ENCODE measurements at regions not wholly inside any gene's neighbourhood (a gene's known extent, or its start where the extent isn't known, plus 50 kb on each side); places are given as distances from the start of the nearest gene placed in this dataset.

GRCh38 chr4:35952751-35953150, 291.6 kb downstream of the ARAP2 start:
- Histone ChIP-seq H3K4me2 (no peak overlapping the region), H3K36me3 (replicated peaks; ENCODE audit: insufficient read depth, low read depth) (no peaks in the 10 kb centered on the region), H3K27me3 (no peaks in the 10 kb centered on the region), H4K20me1 (ENCODE audit: insufficient read depth, poor library complexity, severe bottlenecking) (no peaks in the 10 kb centered on the region), H3K9me3 (ENCODE audit: low read depth) (no peaks in the 10 kb centered on the region), H3K79me2 (no peaks in the 10 kb centered on the region), H3K4me3 (no peak overlapping the region), H3K4me1 (ENCODE audit: insufficient read depth) (no peaks in the 10 kb centered on the region), H3K27ac (no peak overlapping the region), H2AFZ (no peak overlapping the region), H3K9me2 (replicated peaks; ENCODE audit: insufficient read depth) (no peaks in the 10 kb centered on the region)
- no peak for TF ChIP-seq EZH2phosphoT487 (IDR thresholded peaks at IDR 0.05; ENCODE audit: low read depth, severe bottlenecking, unreplicated experiment)
- TF ChIP-seq CTCF (IDR thresholded peaks at IDR 0.05; ENCODE audit: poor library complexity) = no peak
- no peak for TF ChIP-seq EZH2 (IDR thresholded peaks at IDR 0.05; ENCODE audit: borderline replicate concordance)
- WGBS (ENCODE audit: low lambda C conversion rate, missing lambda C conversion rate) = 75% methylated on average over 2 of the region's 2 CpGs
- DNase-seq (ENCODE audit: low spot score) = no peak

- H4K20me1 ChIP-seq (ENCODE audit: insufficient read depth, poor library complexity, severe bottlenecking) = no peaks in the 10 kb centered on the region
- H2AFZ ChIP-seq = no peak overlapping the region
- no peaks in the 10 kb centered on the region for H3K4me1 ChIP-seq (ENCODE audit: insufficient read depth)
- no peaks in the 10 kb centered on the region for H3K9me2 ChIP-seq (replicated peaks; ENCODE audit: insufficient read depth)
- no peak overlapping the region for H3K4me2 ChIP-seq
- H3K4me3 ChIP-seq = no peak overlapping the region
- no peak for DNase-seq (ENCODE audit: low spot score)
- H3K79me2 ChIP-seq = no peaks in the 10 kb centered on the region
- H3K27ac ChIP-seq = no peak overlapping the region
- no peaks in the 10 kb centered on the region for H3K27me3 ChIP-seq
- TF ChIP-seq EZH2phosphoT487 (IDR thresholded peaks at IDR 0.05; ENCODE audit: low read depth, severe bottlenecking, unreplicated experiment) = no peak
- no peak for TF ChIP-seq EZH2 (IDR thresholded peaks at IDR 0.05; ENCODE audit: borderline replicate concordance)
- TF ChIP-seq CTCF (IDR thresholded peaks at IDR 0.05; ENCODE audit: poor library complexity) = no peak
- H3K36me3 ChIP-seq (replicated peaks; ENCODE audit: insufficient read depth, low read depth) = no peaks in the 10 kb centered on the region
- WGBS (ENCODE audit: low lambda C conversion rate, missing lambda C conversion rate) = 86% methylated on average over 4 of the region's 4 CpGs
- H3K9me3 ChIP-seq (ENCODE audit: low read depth) = no peaks in the 10 kb centered on the region
Measured at GRCh38 chr4:35963383-35963782, 280.9 kb downstream of the ARAP2 start.

GRCh38 chr4:35963974-35964515, 280.3 kb downstream of the ARAP2 start:
- Histone ChIP-seq H2AFZ (no peak overlapping the region), H3K79me2 (no peaks in the 10 kb centered on the region)
- WGBS (ENCODE audit: low lambda C conversion rate, missing lambda C conversion rate) = 82% methylated on average over 5 of the region's 5 CpGs

More at GRCh38 chr4:35963974-35964515, 280.3 kb downstream of the ARAP2 start:
- TF ChIP-seq CTCF (IDR thresholded peaks at IDR 0.05; ENCODE audit: poor library complexity) = no peak
- TF ChIP-seq EZH2phosphoT487 (IDR thresholded peaks at IDR 0.05; ENCODE audit: low read depth, severe bottlenecking, unreplicated experiment) = no peak
- no peak for TF ChIP-seq EZH2 (IDR thresholded peaks at IDR 0.05; ENCODE audit: borderline replicate concordance)
- Histone ChIP-seq H3K4me1 (ENCODE audit: insufficient read depth) (no peaks in the 10 kb centered on the region), H4K20me1 (ENCODE audit: insufficient read depth, poor library complexity, severe bottlenecking) (no peaks in the 10 kb centered on the region), H3K9me2 (replicated peaks; ENCODE audit: insufficient read depth) (no peaks in the 10 kb centered on the region), H3K36me3 (replicated peaks; ENCODE audit: insufficient read depth, low read depth) (no peaks in the 10 kb centered on the region), H3K4me2 (no peak overlapping the region), H3K27ac (no peak overlapping the region), H3K9me3 (ENCODE audit: low read depth) (no peaks in the 10 kb centered on the region), H3K4me3 (no peak overlapping the region), H3K27me3 (no peaks in the 10 kb centered on the region)
- no peak for DNase-seq (ENCODE audit: low spot score)
